PC-3 (cell line): ENCODE measurements at regions not wholly inside any gene's neighbourhood (a gene's known extent, or its start where the extent isn't known, plus 50 kb on each side); places are given as distances from the start of the nearest gene placed in this dataset.

Source experiments
- CTCF ChIP-seq: fragments of 300-600 bp; sonication (generic); conservative IDR thresholded peaks from 2 replicates; pipeline ENCODE4 v1.5.1; 2017; ENCODE audit warnings: antibody characterized with exemption, low read depth, mild to moderate bottlenecking, low read length
- EZH2 ChIP-seq: fragments of 300-600 bp; sonication (generic); IDR thresholded peaks from one replicate; pipeline ENCODE4 v1.6.1; 2017; ENCODE audit warnings: antibody characterized with exemption, mild to moderate bottlenecking, low read length; ENCODE audit not compliant: unreplicated experiment

GRCh38 chr5:37921452-37921851 lies 81.6 kb upstream of the GDNF start:
- no peak for TF ChIP-seq CTCF
- no peak for TF ChIP-seq EZH2
